Pancreas (tissue), 10 donors: ENCODE measurements at regions not wholly inside any gene's neighbourhood (a gene's known extent, or its start where the extent isn't known, plus 50 kb on each side); places are given as distances from the start of the nearest gene placed in this dataset.
A peak's percentile ranks its signal among the peaks of the same experiment; 100 is the strongest.

ENCODE experiments used
- ATAC-seq, 4 donors: fragments of 200-7000 bp; cut with Tn5 transposase; one replicate each; pipeline versions ENCODE4 v1.8.0 to v1.9.1; 2020; ENCODE audit warnings: mild to moderate bottlenecking in 4 of 4, moderate library complexity in 4 of 4
- DNase-seq, 6 donors: peaks; one replicate each; pipeline ENCODE4 v3.0.0-alpha.2; 2020
- FAIRE-seq: peaks from 2 replicates; lab custom pipeline; 2012; peaks lifted over from hg19 to GRCh38; lab: Jason Lieb, UNC
- H3K27ac ChIP-seq, 4 donors: fragments of 200-600 bp; sonication (generic); 1 replicate in 3 of 4; 2 replicates in 1 of 4; pipeline versions ENCODE4 v1.5.0 to v1.8.0; 2020
- H3K27me3 ChIP-seq, 4 donors: fragments of 200-600 bp; one replicate each; pipeline ENCODE4 v1.8.0; 2021
- H3K36me3 ChIP-seq, 3 donors: fragments of 200-600 bp; sonication (generic) in 1 of 3; one replicate each; pipeline versions ENCODE4 v1.5.0 to v1.8.0; 2020 to 2021
- H3K4me1 ChIP-seq, 3 donors: fragments of 200-600 bp; one replicate each; pipeline ENCODE4 v1.8.0; 2021
- H3K4me3 ChIP-seq, 4 donors: fragments of 200-600 bp; sonication (generic) in 2 of 4; one replicate each; pipeline versions ENCODE4 v1.5.0 to v1.8.0; 2020 to 2021
- H3K9me3 ChIP-seq, 4 donors: fragments of 200-600 bp; one replicate each; pipeline ENCODE4 v1.8.0; 2021
- CTCF ChIP-seq, 4 donors: fragments of 200-600 bp; sonication (generic) in 3 of 4; IDR thresholded peaks; one replicate each; pipeline versions ENCODE4 v1.5.0 to v1.8.0; 2021; ENCODE audit warnings: antibody characterized with exemption in 4 of 4
- WGBS, 2 donors: extraction: QIAGEN DNeasy Blood & Tissue Kit; methylation state at CpG; one replicate each; pipeline ENCODE4 v1.1.7; 2013; 5-methylcytosine and 5-hydroxymethylcytosine counted together
- intact Hi-C, 3 donors: fragments of 100-400 bp; cut with DNase I; formaldehyde crosslinking; loops; one replicate each; pipeline versions ENCODE4 v1.11.1 to v1.14.2; 2022
- donor health status: healthy with polysubstance abuse.
- donor health status: DM: no; HTN: no; CAD: no; lungs with moderate emphysema.
- donor health status: DM: no; HTN: no; CAD: no.
- donor health status: control.
- donor health status: control.
- donor health status: Bipolar disorder and iron deficiency.
- donor health status: DM: yes; HTN: yes; CAD: no.
- donor health status: DM: no; HTN: no; CAD: no.
- donor health status: DM: no; HTN: no; CAD: no.
- donor health status: DM: yes; HTN: yes; CAD: no.

GRCh38 chr4:59195839-59196238, 2004.3 kb upstream of the ADGRL3 start:
- Histone ChIP-seq H3K4me3 (no peak overlapping the region), H3K4me1 (no peaks in the 10 kb centered on the region), H3K27ac (no peak overlapping the region), H3K27me3 (no peaks in the 10 kb centered on the region), H3K36me3 (no peaks in the 10 kb centered on the region), H3K9me3 (no peaks in the 10 kb centered on the region)
- intact Hi-C loops, result no loop called here
- WGBS, 2 donors, result 3 to 14% methylated on average over 2 of the region's 2 CpGs
- ATAC-seq (no peak), DNase-seq (no peak), FAIRE-seq (no peak)
- no peak for TF ChIP-seq CTCF (IDR thresholded peaks at IDR 0.05)

GRCh38 chr4:59200992-59201391, 1999.1 kb upstream of the ADGRL3 start:
- Histone ChIP-seq H3K4me3 (no peak overlapping the region), H3K27me3 (no peaks in the 10 kb centered on the region), H3K36me3 (no peaks in the 10 kb centered on the region), H3K27ac (no peak overlapping the region), H3K9me3 (no peaks in the 10 kb centered on the region), H3K4me1 (no peaks in the 10 kb centered on the region)
- intact Hi-C loops, result no loop called here
- TF ChIP-seq CTCF (IDR thresholded peaks at IDR 0.05), result no peak
- FAIRE-seq (no peak), DNase-seq (no peak), ATAC-seq (peak in 2 of 4 donors; percentile 32 to 49)
- WGBS, 2 donors, result 42 to 43% methylated on average over 2 of the region's 2 CpGs

- Histone ChIP-seq H3K27ac (no peak overlapping the region), H3K9me3 (no peaks in the 10 kb centered on the region), H3K36me3 (no peaks in the 10 kb centered on the region), H3K4me3 (no peak overlapping the region), H3K4me1 (no peaks in the 10 kb centered on the region), H3K27me3 (no peaks in the 10 kb centered on the region)
- intact Hi-C loops, result no loop called here
- ATAC-seq, result no peak
- DNase-seq, result no peak
- TF ChIP-seq CTCF (IDR thresholded peaks at IDR 0.05), result no peak
- no peak for FAIRE-seq
- WGBS, 2 donors, result 56 to 64% methylated on average over 5 of the region's 5 CpGs
These were observed 1982.1 kb upstream of the ADGRL3 start for GRCh38 chr4:59217910-59218631.

- DNase-seq (no peak), FAIRE-seq (no peak), ATAC-seq (no peak)
- WGBS, 2 donors, result 59 to 75% methylated on average over 4 of the region's 4 CpGs
- Histone ChIP-seq H3K9me3 (no peaks in the 10 kb centered on the region), H3K4me1 (no peaks in the 10 kb centered on the region), H3K27ac (no peak overlapping the region), H3K27me3 (no peaks in the 10 kb centered on the region), H3K4me3 (no peak overlapping the region), H3K36me3 (no peaks in the 10 kb centered on the region)
- no peak for TF ChIP-seq CTCF (IDR thresholded peaks at IDR 0.05)
- intact Hi-C loops, result no loop called here
These were observed 1977.9 kb upstream of the ADGRL3 start for GRCh38 chr4:59222221-59222620.

- DNase-seq (no peak), FAIRE-seq (no peak), ATAC-seq (no peak)
- no peaks in the 10 kb centered on the region for H3K9me3 ChIP-seq
- no peaks in the 10 kb centered on the region for H3K36me3 ChIP-seq
- no peak overlapping the region for H3K4me3 ChIP-seq
- TF ChIP-seq CTCF (IDR thresholded peaks at IDR 0.05), result no peak
- 26 to 43% methylated on average over 2 of the region's 2 CpGs for WGBS, 2 donors
- H3K27me3 ChIP-seq, result no peaks in the 10 kb centered on the region
- H3K27ac ChIP-seq, result no peak overlapping the region
- intact Hi-C loops, result no loop called here
- H3K4me1 ChIP-seq, result no peaks in the 10 kb centered on the region
These were observed 1976.7 kb upstream of the ADGRL3 start for GRCh38 chr4:59223292-59223941.
